CD8-positive, alpha-beta memory T cell (primary cell): ENCODE measurements at regions not wholly inside any gene's neighbourhood (a gene's known extent, or its start where the extent isn't known, plus 50 kb on each side); places are given as distances from the start of the nearest gene placed in this dataset.

Source experiments
- CTCF ChIA-PET: fragments of 350-600 bp; sonication (Branson Sonifier 250); formaldehyde crosslinking; loops from one replicate; lab custom pipeline; 2021; ENCODE audit warnings: antibody characterized with exemption; lab: Charles Lee
- POLR2A ChIA-PET: fragments of 350-600 bp; sonication (Branson Sonifier 250); formaldehyde crosslinking; loops from one replicate; lab custom pipeline; 2021; ENCODE audit warnings: antibody characterized with exemption; lab: Charles Lee
- DNase-seq, 5 donors: peaks; one replicate each; pipeline versions ENCODE4 v3.0.0 to v3.0.0-alpha.2; 2020 to 2022; ENCODE audit warnings: mixed read lengths in 1 of 5
- H3K27ac ChIP-seq: one replicate; pipeline ENCODE4 v1.7.0; 2013; ENCODE audit warnings: low read depth, mild to moderate bottlenecking, low read length, moderate library complexity
- H3K27me3 ChIP-seq: 2 replicates; pipeline ENCODE4 v1.7.0; 2013; ENCODE audit warnings: low read length, mild to moderate bottlenecking; ENCODE audit not compliant: insufficient read depth, poor library complexity, severe bottlenecking
- H3K36me3 ChIP-seq: 2 replicates; pipeline ENCODE4 v1.7.0; 2013; ENCODE audit warnings: mild to moderate bottlenecking, low read length, moderate library complexity; ENCODE audit not compliant: insufficient read depth
- H3K4me1 ChIP-seq: 2 replicates; pipeline ENCODE4 v1.7.0; 2013; ENCODE audit warnings: mild to moderate bottlenecking, low read length, moderate library complexity; ENCODE audit not compliant: insufficient read depth
- H3K4me3 ChIP-seq: 2 replicates; pipeline ENCODE4 v1.7.0; 2013; ENCODE audit warnings: mild to moderate bottlenecking, low read length
- H3K9me3 ChIP-seq: 2 replicates; pipeline ENCODE4 v1.7.0; 2013; ENCODE audit warnings: mild to moderate bottlenecking, low read length
- H3K27ac Mint-ChIP-seq, 8 donors: one replicate each; pipeline ENCODE4 v1.8.0; 2020 to 2021; ENCODE audit warnings: mixed read lengths in 8 of 8, mild to moderate bottlenecking in 6 of 8, inconsistent platforms in 3 of 8, moderate library complexity in 3 of 8
- H3K27me3 Mint-ChIP-seq, 2 donors: one replicate each; pipeline ENCODE4 v1.8.0; 2020 to 2021; ENCODE audit warnings: mixed read lengths in 2 of 2, mild to moderate bottlenecking in 1 of 2, moderate library complexity in 1 of 2
- H3K36me3 Mint-ChIP-seq, 3 donors: one replicate each; pipeline ENCODE4 v1.8.0; 2020 to 2021; ENCODE audit warnings: mixed read lengths in 3 of 3, inconsistent platforms in 1 of 3, mild to moderate bottlenecking in 1 of 3
- H3K4me1 Mint-ChIP-seq, 3 donors: one replicate each; pipeline ENCODE4 v1.8.0; 2020 to 2021; ENCODE audit warnings: mixed read lengths in 3 of 3, inconsistent platforms in 1 of 3, mild to moderate bottlenecking in 1 of 3
- H3K4me3 Mint-ChIP-seq, 7 donors: one replicate each; pipeline ENCODE4 v1.8.0; 2020 to 2021; ENCODE audit warnings: mixed read lengths in 7 of 7, mild to moderate bottlenecking in 6 of 7, moderate library complexity in 4 of 7, inconsistent platforms in 2 of 7
- H3K9me3 Mint-ChIP-seq, 5 donors: one replicate each; pipeline ENCODE4 v1.8.0; 2020 to 2022; ENCODE audit warnings: mixed read lengths in 5 of 5, mild to moderate bottlenecking in 3 of 5, moderate library complexity in 2 of 5, inconsistent platforms in 1 of 5

GRCh38 chr14:84253326-84253725 lies 1276.6 kb upstream of the FLRT2 start:
- Mint-ChIP-seq H3K36me3 (no peaks in the 10 kb centered on the region), H3K4me1 (no peaks in the 10 kb centered on the region), H3K27me3 (no peaks in the 10 kb centered on the region), H3K9me3 (peaks cover 2 to 21% (median 8%) of the 10 kb centered on the region in 5 donors), H3K4me3 (no peak overlapping the region), H3K27ac (no peak overlapping the region)
- Histone ChIP-seq H3K4me3 (no peak overlapping the region), H3K27ac (no peak overlapping the region), H3K9me3 (no peaks in the 10 kb centered on the region), H3K27me3 (no peaks in the 10 kb centered on the region), H3K36me3 (no peaks in the 10 kb centered on the region), H3K4me1 (no peaks in the 10 kb centered on the region)
- ChIA-PET POLR2A (no interaction called here), CTCF (no interaction called here)
- no peak for DNase-seq

- Histone ChIP-seq H3K27me3 (no peaks in the 10 kb centered on the region), H3K4me3 (no peak overlapping the region), H3K36me3 (no peaks in the 10 kb centered on the region), H3K4me1 (no peaks in the 10 kb centered on the region), H3K9me3 (no peaks in the 10 kb centered on the region), H3K27ac (no peak overlapping the region)
- DNase-seq: no peak
- Mint-ChIP-seq H3K4me3 (no peak overlapping the region), H3K27ac (no peak overlapping the region), H3K36me3 (no peaks in the 10 kb centered on the region), H3K9me3 (peaks cover 2 to 25% (median 12%) of the 10 kb centered on the region in 5 donors), H3K27me3 (no peaks in the 10 kb centered on the region), H3K4me1 (no peaks in the 10 kb centered on the region)
- CTCF ChIA-PET: no interaction called here
- POLR2A ChIA-PET: no interaction called here
Measured at GRCh38 chr14:84254290-84254689, 1275.7 kb upstream of the FLRT2 start.

GRCh38 chr14:84262932-84263331 lies 1267.0 kb upstream of the FLRT2 start:
- no peak overlapping the region for H3K4me3 Mint-ChIP-seq
- H3K4me1 Mint-ChIP-seq: no peaks in the 10 kb centered on the region
- no peaks in the 10 kb centered on the region for H3K9me3 ChIP-seq
- H3K27me3 ChIP-seq: no peaks in the 10 kb centered on the region
- H3K36me3 ChIP-seq: no peaks in the 10 kb centered on the region
- ChIA-PET CTCF (no interaction called here), POLR2A (no interaction called here)
- H3K27me3 Mint-ChIP-seq: no peaks in the 10 kb centered on the region
- H3K9me3 Mint-ChIP-seq: peaks cover 3 to 40% (median 20%) of the 10 kb centered on the region in 5 donors
- no peak overlapping the region for H3K27ac ChIP-seq
- no peaks in the 10 kb centered on the region for H3K4me1 ChIP-seq
- no peak overlapping the region for H3K27ac Mint-ChIP-seq
- no peak for DNase-seq
- H3K4me3 ChIP-seq: no peak overlapping the region
- no peaks in the 10 kb centered on the region for H3K36me3 Mint-ChIP-seq

GRCh38 chr14:84272290-84272721 lies 1257.6 kb upstream of the FLRT2 start:
- no peaks in the 10 kb centered on the region for H3K4me1 ChIP-seq
- H3K36me3 ChIP-seq: no peaks in the 10 kb centered on the region
- Mint-ChIP-seq H3K4me3 (no peak overlapping the region), H3K27me3 (no peaks in the 10 kb centered on the region), H3K27ac (no peak overlapping the region), H3K4me1 (no peaks in the 10 kb centered on the region), H3K9me3 (peaks cover 2 to 34% (median 12%) of the 10 kb centered on the region in 5 donors), H3K36me3 (peaks cover 0 to 1% (median 0%) of the 10 kb centered on the region in 3 donors)
- H3K27me3 ChIP-seq: no peaks in the 10 kb centered on the region
- H3K9me3 ChIP-seq: no peaks in the 10 kb centered on the region
- H3K4me3 ChIP-seq: no peak overlapping the region
- CTCF ChIA-PET: no interaction called here
- H3K27ac ChIP-seq: no peak overlapping the region
- no peak for DNase-seq
- POLR2A ChIA-PET: no interaction called here

GRCh38 chr14:84273181-84273580 lies 1256.8 kb upstream of the FLRT2 start:
- POLR2A ChIA-PET: no interaction called here
- Mint-ChIP-seq H3K27ac (no peak overlapping the region), H3K36me3 (peaks cover 0 to 1% (median 0%) of the 10 kb centered on the region in 3 donors), H3K9me3 (peaks cover 2 to 40% (median 12%) of the 10 kb centered on the region in 5 donors), H3K27me3 (no peaks in the 10 kb centered on the region), H3K4me3 (no peak overlapping the region), H3K4me1 (no peaks in the 10 kb centered on the region)
- H3K4me3 ChIP-seq: no peak overlapping the region
- H3K27ac ChIP-seq: no peak overlapping the region
- H3K9me3 ChIP-seq: no peaks in the 10 kb centered on the region
- H3K4me1 ChIP-seq: no peaks in the 10 kb centered on the region
- no peaks in the 10 kb centered on the region for H3K27me3 ChIP-seq
- H3K36me3 ChIP-seq: no peaks in the 10 kb centered on the region
- CTCF ChIA-PET: no interaction called here
- DNase-seq: no peak

GRCh38 chr14:84282618-84283017 lies 1247.3 kb upstream of the FLRT2 start:
- Histone ChIP-seq H3K27me3 (no peaks in the 10 kb centered on the region), H3K4me3 (no peak overlapping the region), H3K27ac (no peak overlapping the region), H3K9me3 (no peaks in the 10 kb centered on the region), H3K4me1 (no peaks in the 10 kb centered on the region), H3K36me3 (no peaks in the 10 kb centered on the region)
- ChIA-PET CTCF (no interaction called here), POLR2A (no interaction called here)
- Mint-ChIP-seq H3K36me3 (peaks cover 0 to 1% (median 0%) of the 10 kb centered on the region in 3 donors), H3K4me1 (no peaks in the 10 kb centered on the region), H3K9me3 (peaks cover 3 to 22% (median 8%) of the 10 kb centered on the region in 5 donors), H3K27ac (no peak overlapping the region), H3K27me3 (no peaks in the 10 kb centered on the region), H3K4me3 (no peak overlapping the region)
- DNase-seq: no peak

GRCh38 chr14:84288781-84289180 lies 1241.2 kb upstream of the FLRT2 start:
- no peaks in the 10 kb centered on the region for H3K9me3 ChIP-seq
- no peaks in the 10 kb centered on the region for H3K27me3 ChIP-seq
- H3K4me3 Mint-ChIP-seq: no peak overlapping the region
- H3K36me3 Mint-ChIP-seq: no peaks in the 10 kb centered on the region
- no peaks in the 10 kb centered on the region for H3K27me3 Mint-ChIP-seq
- no peak overlapping the region for H3K27ac Mint-ChIP-seq
- CTCF ChIA-PET: no interaction called here
- H3K27ac ChIP-seq: no peak overlapping the region
- H3K4me1 ChIP-seq: no peaks in the 10 kb centered on the region
- peaks cover 3 to 23% (median 7%) of the 10 kb centered on the region in 5 donors for H3K9me3 Mint-ChIP-seq
- no peaks in the 10 kb centered on the region for H3K36me3 ChIP-seq
- H3K4me3 ChIP-seq: no peak overlapping the region
- DNase-seq: no peak
- POLR2A ChIA-PET: no interaction called here
- H3K4me1 Mint-ChIP-seq: no peaks in the 10 kb centered on the region

- Mint-ChIP-seq H3K27ac (no peak overlapping the region), H3K4me1 (no peaks in the 10 kb centered on the region), H3K27me3 (no peaks in the 10 kb centered on the region), H3K4me3 (no peak overlapping the region), H3K36me3 (no peaks in the 10 kb centered on the region), H3K9me3 (peaks cover 4 to 19% (median 6%) of the 10 kb centered on the region in 5 donors)
- Histone ChIP-seq H3K27me3 (no peaks in the 10 kb centered on the region), H3K9me3 (no peaks in the 10 kb centered on the region), H3K4me1 (no peaks in the 10 kb centered on the region), H3K36me3 (no peaks in the 10 kb centered on the region), H3K27ac (no peak overlapping the region), H3K4me3 (no peak overlapping the region)
- POLR2A ChIA-PET: no interaction called here
- CTCF ChIA-PET: no interaction called here
- no peak for DNase-seq
Measured at GRCh38 chr14:84298663-84299195, 1231.2 kb upstream of the FLRT2 start.
